ENCODE measurements at regions not wholly inside any gene's neighbourhood (a gene's known extent, or its start where the extent isn't known, plus 50 kb on each side); places are given as distances from the start of the nearest gene placed in this dataset.

GRCh38 chr10:10101106-10101505 is 916.6 kb upstream of the CELF2 start:
- DNase-seq (ENCODE audit: extremely low read depth in 1 of 2, low read depth in 1 of 2): no peak

DNA sequence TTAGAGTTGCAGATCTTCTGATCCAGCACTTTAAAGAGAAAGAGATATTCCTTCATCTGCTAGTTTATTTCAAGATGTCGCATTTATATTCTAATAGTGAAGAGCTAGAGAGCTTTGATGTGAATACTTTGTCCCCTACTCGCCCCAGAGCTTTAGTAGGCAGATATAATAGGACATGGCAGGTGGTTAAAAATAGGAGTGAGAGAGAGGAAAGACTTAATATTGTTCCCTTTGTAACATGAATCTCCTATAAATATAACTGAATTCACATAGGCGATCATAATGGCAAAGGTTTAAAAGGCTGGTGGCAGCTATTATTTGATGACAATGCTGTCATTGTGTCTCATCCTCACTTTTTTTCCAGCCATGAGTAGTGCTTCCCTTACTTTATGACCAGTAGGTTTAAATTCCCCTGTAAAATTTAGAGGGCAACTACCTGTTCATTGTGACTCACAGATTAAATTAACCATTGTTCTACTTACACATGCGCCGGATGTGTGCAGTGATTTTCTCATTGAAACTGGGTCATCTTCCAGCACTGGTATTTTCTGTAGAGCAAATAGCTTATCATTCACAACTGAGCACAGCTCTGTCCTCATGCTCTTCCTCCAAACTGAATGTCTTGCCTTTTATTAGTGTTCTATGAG is 906.7 kb upstream of the CELF2 start:
- DNase-seq (ENCODE audit: extremely low read depth in 1 of 2, low read depth in 1 of 2): no peak

- DNase-seq (ENCODE audit: extremely low read depth in 1 of 2, low read depth in 1 of 2): no peak
These were observed 899.5 kb upstream of the CELF2 start for GRCh38 chr10:10118131-10118530.

DNA sequence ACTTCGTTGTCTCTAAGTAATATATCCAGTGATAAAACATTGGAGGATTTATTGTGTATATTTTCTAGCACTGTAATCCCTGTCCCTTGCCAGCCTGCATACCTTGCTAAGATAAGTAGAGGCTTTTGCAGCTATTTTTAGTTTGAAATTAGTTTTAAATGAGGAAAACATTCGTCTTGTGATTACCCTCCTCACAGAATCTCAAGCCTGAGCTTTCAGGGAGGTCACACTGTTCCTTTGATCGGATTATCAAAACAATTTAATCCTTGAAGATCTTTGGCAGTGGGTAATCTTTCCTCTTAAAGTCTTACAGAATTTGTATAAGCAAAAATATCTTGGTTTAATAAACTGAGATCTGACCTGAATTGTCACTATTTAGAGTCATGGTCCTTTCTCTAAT is 897.0 kb upstream of the CELF2 start:
- DNase-seq (ENCODE audit: extremely low read depth in 1 of 2, low read depth in 1 of 2): no peak

- no peak for DNase-seq (ENCODE audit: extremely low read depth in 1 of 2, low read depth in 1 of 2)
These were observed 892.0 kb upstream of the CELF2 start for GRCh38 chr10:10125676-10126075.

GRCh38 chr10:10126218-10126617 is 891.5 kb upstream of the CELF2 start:
- DNase-seq (ENCODE audit: extremely low read depth in 1 of 2, low read depth in 1 of 2): no peak

DNA sequence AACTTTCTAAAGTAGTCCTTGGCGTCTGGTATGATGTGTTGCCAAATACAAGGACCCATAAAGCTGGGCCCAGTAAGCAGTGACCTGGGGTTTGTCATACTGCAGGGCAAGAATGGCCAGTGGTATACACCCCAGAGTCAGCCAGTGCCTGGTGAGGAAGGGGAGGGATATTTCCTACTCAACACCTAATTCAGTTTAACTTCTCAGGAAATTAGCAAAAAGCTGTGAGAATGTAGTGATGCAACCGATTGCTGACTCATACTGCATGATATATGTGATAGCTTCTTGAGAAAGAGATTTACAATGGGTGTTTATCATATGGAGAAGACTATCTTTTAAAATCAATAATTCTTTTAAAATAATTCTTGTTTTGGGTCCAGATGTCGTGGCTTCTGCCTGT is 889.3 kb upstream of the CELF2 start:
- no peak for DNase-seq (ENCODE audit: extremely low read depth in 1 of 2, low read depth in 1 of 2)

GRCh38 chr10:10130686-10131085 is 887.0 kb upstream of the CELF2 start:
- DNase-seq (ENCODE audit: extremely low read depth in 1 of 2, low read depth in 1 of 2): no peak

- no peak for DNase-seq (ENCODE audit: extremely low read depth in 1 of 2, low read depth in 1 of 2)
These were observed 885.7 kb upstream of the CELF2 start for GRCh38 chr10:10132009-10132408.

- no peak for DNase-seq (ENCODE audit: extremely low read depth in 1 of 2, low read depth in 1 of 2)
These were observed 884.4 kb upstream of the CELF2 start for GRCh38 chr10:10133281-10133680.

GRCh38 chr10:10138685-10139084 is 879.0 kb upstream of the CELF2 start:
- no peak for DNase-seq (ENCODE audit: extremely low read depth in 1 of 2, low read depth in 1 of 2)

DNA sequence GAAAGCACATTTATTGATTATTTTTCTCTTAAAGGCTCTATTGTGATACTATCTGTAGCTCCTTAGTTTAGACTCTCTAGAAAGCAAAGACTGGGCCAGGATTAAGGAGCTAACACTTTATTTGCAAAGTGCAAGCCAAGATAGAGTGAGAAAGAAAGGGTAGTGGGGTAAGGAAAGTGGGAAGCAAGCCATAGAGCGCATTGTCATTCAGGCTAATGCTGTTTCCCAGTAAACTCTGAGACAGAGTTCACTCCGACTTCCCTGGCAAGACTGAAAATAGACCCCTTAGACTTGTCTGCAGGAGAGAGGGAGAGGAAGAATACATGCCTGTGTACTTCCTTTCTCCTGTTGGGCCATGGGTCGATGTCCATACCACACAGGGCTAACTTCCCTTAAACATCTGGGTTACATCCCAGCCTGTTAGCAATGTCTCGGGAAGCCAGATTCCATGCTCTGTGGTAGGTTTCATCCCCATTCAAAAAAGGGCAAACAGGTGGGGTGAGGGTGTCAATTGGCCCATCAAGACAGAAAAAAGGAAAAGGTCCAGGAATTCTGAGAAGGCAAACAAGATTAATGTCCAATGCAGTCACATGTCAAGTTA is 875.8 kb upstream of the CELF2 start:
- DNase-seq (ENCODE audit: extremely low read depth in 1 of 2, low read depth in 1 of 2): no peak

DNA sequence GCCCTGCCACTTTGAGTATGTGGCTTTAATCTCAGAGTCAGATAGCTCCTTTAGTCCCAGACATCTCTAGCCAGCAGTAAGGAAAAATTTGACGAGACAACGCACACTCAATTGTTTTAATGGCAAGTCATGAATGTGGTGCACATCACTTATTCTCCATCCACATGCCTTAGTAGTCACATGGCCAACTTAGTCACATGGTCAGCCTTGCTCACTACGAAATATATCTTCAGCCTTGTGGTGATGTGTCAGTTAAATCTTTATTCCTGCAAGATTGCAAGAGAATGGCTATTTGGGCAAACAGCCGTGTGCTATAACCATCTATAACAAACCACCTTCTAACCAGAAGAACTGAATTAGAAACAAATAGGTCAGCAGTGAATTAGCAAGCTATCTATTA is 871.1 kb upstream of the CELF2 start:
- no peak for DNase-seq (ENCODE audit: extremely low read depth in 1 of 2, low read depth in 1 of 2)

DNA sequence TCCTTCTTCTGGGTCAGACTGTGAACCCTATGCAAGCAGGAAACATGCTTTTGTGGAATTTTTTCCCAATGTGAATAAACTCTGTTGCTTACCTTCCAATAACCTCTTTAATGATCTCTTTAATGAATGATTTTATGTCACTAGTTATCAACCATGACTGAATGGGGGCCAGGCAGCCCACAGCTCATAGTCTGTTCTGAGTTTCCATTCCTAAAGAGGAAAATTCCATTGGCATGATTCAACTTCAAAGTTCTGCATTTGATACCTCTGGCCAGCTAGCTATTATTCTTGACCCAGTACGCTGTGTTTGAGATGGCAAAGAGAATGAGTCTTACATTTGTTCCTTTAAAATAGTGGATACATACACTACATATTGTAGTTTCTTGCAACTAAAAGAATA is 867.8 kb upstream of the CELF2 start:
- no peak for DNase-seq (ENCODE audit: extremely low read depth in 1 of 2, low read depth in 1 of 2)

DNA sequence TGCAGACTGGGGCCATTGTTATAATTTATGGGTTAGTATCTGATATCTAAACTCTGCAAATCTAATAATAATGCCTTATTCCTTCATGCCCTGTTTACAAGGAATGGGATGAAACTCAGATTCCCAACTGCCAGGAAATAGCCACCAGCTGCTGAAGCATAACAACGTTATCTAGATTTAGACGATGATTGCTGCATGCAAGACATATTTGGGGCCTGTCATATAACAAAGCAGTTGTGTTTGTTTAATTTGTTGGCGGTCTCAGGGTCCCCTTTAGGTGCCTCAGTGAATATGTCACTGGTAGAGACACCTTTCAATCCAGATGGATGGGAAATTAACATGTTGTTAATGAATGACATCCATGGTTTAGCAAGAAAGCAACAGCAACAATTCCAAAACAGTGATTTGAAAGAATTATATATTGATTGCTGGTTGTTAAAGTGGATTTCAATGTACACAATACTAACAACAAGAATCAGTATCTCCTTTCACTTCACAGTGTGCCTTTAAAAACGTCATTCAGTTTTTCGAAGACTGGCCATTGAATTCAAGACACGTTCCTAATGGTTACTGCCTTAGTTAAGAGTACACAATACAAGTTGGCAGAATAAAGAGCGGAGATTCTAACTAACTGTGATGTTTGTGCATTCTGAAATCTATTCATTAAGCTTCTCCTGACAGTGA is 860.6 kb upstream of the CELF2 start:
- DNase-seq (ENCODE audit: extremely low read depth in 1 of 2, low read depth in 1 of 2): no peak

DNA sequence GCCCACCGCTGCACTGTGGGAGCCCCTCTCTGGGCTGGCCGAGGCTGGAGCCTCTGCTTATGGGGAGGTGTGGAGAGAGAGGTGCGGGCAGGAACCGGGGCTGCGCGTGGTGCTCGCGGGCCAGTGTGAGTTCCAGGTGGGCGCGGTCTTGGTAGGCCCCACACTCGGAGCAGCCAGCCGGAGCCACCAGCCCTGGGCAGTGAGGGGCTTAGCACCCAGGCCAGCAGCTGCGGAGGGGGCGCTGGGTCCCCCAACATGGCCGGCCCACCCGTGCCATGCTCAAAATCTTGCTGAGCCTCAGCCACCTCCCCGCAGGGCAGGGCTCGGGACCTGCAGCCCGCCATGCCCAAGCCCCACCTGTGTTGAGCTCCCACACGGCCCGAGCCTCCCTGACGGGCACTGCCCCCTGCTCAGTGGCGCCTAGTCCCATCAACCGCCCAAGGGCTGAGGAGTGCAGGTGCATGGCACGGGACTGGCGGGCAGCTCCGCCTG is 856.8 kb upstream of the CELF2 start:
- DNase-seq (ENCODE audit: extremely low read depth in 1 of 2, low read depth in 1 of 2): no peak

DNA sequence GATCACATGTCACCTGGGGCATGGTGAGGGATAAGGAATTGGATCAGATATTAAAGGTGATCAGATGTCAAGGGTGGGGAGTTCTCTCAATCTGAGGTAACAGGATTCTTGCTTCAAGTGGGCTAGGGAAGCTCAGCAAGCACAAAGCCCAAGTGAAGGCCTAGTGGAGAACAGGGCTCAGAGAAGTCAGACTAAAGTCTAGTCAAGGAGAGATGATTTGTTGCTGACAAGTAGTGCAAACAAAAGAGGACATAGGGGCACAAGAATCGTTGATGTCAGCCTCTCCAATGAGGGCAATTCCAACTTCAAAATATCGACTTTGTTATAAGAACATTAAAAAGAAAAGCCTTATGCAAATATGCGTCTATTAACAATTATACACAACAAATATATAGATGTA is 852.8 kb upstream of the CELF2 start:
- DNase-seq (ENCODE audit: extremely low read depth in 1 of 2, low read depth in 1 of 2): no peak

GRCh38 chr10:10165415-10165814 is 852.3 kb upstream of the CELF2 start:
- DNase-seq (ENCODE audit: extremely low read depth in 1 of 2, low read depth in 1 of 2): no peak

GRCh38 chr10:10178476-10178875 is 839.2 kb upstream of the CELF2 start:
- no peak for DNase-seq (ENCODE audit: extremely low read depth in 1 of 2, low read depth in 1 of 2)

- no peak for DNase-seq (ENCODE audit: extremely low read depth in 1 of 2, low read depth in 1 of 2)
These were observed 823.8 kb upstream of the CELF2 start for GRCh38 chr10:10193848-10194247.

GRCh38 chr10:10196701-10197100 is 821.0 kb upstream of the CELF2 start:
- no peak for DNase-seq (ENCODE audit: extremely low read depth in 1 of 2, low read depth in 1 of 2)

DNA sequence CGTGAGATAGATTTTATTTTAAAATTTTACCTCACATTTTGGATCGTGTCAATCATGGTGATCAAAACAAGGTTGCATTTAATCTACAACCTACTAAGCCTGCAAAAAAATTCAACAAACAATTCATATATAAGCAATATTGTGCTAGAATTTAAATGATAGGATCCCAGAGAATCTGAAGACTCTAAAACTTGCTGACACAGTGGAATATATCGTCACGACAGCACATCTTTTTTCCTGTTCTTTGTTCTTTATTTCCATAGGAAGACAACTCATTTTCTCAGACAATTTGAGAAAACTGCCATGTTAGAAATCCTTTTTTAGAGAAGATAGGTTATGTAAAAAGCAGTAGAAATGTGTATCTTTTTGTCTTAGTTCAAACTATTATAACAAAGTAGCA is 820.2 kb upstream of the CELF2 start:
- no peak for DNase-seq (ENCODE audit: extremely low read depth in 1 of 2, low read depth in 1 of 2)

Data from stimulated activated CD8-positive, alpha-beta memory T cell treated with anti-CD3 and anti-CD28 coated beads, Interleukin-7, amount 100 ng/mL, for 48 hours (primary cell).